ENCODE measurements at regions not wholly inside any gene's neighbourhood (a gene's known extent, or its start where the extent isn't known, plus 50 kb on each side); places are given as distances from the start of the nearest gene placed in this dataset.

DNA sequence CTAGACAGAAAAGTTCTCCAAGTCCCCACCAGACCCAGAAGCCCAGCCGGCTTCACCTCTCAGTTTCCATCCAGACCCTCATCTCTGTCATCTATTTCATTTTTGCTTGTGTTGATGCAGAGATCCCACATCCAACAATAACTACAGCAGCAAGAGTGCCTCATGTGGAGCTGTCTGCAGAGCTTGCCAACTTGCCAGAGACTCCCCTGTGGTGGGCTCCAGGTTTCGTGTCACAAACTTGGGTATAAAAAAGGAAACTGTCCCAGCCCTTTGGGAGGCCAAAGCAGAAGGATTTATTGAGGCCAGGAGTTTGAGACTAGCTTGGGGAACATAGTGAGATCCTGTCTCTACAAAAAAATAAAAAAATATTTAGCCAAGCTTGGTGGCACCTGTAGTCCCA is 182.4 kb upstream of the ATP10A start (continued):
- TF ChIP-seq, protein P1, sequence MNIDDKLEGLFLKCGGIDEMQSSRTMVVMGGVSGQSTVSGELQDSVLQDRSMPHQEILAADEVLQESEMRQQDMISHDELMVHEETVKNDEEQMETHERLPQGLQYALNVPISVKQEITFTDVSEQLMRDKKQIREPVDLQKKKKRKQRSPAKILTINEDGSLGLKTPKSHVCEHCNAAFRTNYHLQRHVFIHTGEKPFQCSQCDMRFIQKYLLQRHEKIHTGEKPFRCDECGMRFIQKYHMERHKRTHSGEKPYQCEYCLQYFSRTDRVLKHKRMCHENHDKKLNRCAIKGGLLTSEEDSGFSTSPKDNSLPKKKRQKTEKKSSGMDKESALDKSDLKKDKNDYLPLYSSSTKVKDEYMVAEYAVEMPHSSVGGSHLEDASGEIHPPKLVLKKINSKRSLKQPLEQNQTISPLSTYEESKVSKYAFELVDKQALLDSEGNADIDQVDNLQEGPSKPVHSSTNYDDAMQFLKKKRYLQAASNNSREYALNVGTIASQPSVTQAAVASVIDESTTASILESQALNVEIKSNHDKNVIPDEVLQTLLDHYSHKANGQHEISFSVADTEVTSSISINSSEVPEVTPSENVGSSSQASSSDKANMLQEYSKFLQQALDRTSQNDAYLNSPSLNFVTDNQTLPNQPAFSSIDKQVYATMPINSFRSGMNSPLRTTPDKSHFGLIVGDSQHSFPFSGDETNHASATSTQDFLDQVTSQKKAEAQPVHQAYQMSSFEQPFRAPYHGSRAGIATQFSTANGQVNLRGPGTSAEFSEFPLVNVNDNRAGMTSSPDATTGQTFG (tag by site-specific recombination; IDR thresholded peaks at IDR 0.05; ENCODE audit: borderline replicate concordance) = no peak
- TF ChIP-seq ZNF114 (tag by site-specific recombination; IDR thresholded peaks at IDR 0.05) (no peak), ZNF341 (tag by site-specific recombination; IDR thresholded peaks at IDR 0.05; ENCODE audit: low read depth) (no peak), WT1 (tag by site-specific recombination; IDR thresholded peaks at IDR 0.05) (no peak), ZNF404 (tag by site-specific recombination; IDR thresholded peaks at IDR 0.05) (no peak), HOXC10 (CRISPR knock-in tag; IDR thresholded peaks at IDR 0.05) (no peak)
- TF ChIP-seq, protein P2, sequence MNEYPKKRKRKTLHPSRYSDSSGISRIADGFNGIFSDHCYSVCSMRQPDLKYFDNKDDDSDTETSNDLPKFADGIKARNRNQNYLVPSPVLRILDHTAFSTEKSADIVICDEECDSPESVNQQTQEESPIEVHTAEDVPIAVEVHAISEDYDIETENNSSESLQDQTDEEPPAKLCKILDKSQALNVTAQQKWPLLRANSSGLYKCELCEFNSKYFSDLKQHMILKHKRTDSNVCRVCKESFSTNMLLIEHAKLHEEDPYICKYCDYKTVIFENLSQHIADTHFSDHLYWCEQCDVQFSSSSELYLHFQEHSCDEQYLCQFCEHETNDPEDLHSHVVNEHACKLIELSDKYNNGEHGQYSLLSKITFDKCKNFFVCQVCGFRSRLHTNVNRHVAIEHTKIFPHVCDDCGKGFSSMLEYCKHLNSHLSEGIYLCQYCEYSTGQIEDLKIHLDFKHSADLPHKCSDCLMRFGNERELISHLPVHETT (tag by site-specific recombination; IDR thresholded peaks at IDR 0.05) = no peak

DNA sequence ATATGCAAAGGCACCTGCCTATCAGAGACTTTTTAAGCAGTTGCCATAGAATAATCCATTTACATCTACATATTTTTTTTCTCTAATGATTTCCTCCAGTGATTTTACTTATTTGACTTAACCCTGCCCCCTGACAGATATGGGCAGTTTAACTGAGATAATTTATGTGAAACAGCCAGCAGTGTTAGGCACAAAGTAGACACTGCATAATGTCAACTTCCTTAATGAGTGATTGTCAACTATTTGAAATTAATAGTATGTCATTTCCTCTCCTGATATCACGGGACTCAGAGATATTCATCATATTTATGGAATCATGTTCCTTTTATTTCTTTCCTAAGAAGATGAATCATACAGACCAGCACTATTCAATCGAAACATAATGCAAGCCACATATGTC is 179.9 kb upstream of the ATP10A start:
- no peak for TF ChIP-seq ZNF2 (tag by site-specific recombination; IDR thresholded peaks at IDR 0.05)
- H3K36me3 ChIP-seq (ENCODE audit: control insufficient read depth in 2 of 2, insufficient read depth in 1 of 2, low read length in 2 of 2) = no peaks in the 10 kb centered on the region
- no peaks in the 10 kb centered on the region for H3K9me3 ChIP-seq (ENCODE audit: control insufficient read depth, insufficient read depth, low read depth, low read length)
- no peak overlapping the region for H3K27ac ChIP-seq (ENCODE audit: extremely low read depth, low read depth, low read length)
- ChIA-PET POLR2A (no interaction called here), CTCF (no interaction called here)
- H3K4me1 ChIP-seq (ENCODE audit: control insufficient read depth, insufficient read depth, low read length) = no peaks in the 10 kb centered on the region
- H3K4me3 ChIP-seq (ENCODE audit: low read depth, low read length) = no peak overlapping the region

DNA sequence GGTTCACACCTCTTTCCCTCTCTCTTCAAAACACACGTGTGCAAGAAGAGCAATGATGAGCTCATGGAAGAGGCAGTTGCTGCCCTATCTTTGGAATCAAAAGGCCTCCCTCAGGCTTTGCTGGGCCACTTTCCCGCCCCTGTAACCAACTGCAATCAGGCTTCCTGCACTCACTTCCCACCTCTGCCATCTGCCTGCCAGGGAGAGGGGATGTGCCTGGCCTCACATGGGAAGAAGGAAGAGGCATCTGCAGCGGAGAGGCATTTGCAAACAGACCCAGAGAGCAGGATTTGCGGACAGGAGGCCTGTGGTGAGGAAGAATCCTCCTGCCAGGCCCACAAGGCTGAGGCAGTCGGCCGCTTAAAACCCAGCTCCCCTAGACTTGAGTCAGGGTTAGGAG is 175.6 kb upstream of the ATP10A start:
- no peak overlapping the region for H3K27ac ChIP-seq (ENCODE audit: extremely low read depth, low read depth, low read length)
- ChIA-PET CTCF (interaction anchor here (0.5 kb wide), 1 partner anchor 50 kb away, joined by 3 read pairs; no protein-coding TSS in a partner anchor), POLR2A (no interaction called here)
- H3K4me3 ChIP-seq (ENCODE audit: low read depth, low read length) = no peak overlapping the region
- H3K4me1 ChIP-seq (ENCODE audit: control insufficient read depth, insufficient read depth, low read length) = no peaks in the 10 kb centered on the region
- no peaks in the 10 kb centered on the region for H3K36me3 ChIP-seq (ENCODE audit: control insufficient read depth in 2 of 2, insufficient read depth in 1 of 2, low read length in 2 of 2)
- TF ChIP-seq KLF16 (tag by site-specific recombination; IDR thresholded peaks at IDR 0.05) = no peak
- TF ChIP-seq ZNF560 (tag by site-specific recombination; IDR thresholded peaks at IDR 0.05; ENCODE audit: borderline replicate concordance) = no peak
- TF ChIP-seq ZBTB8A (tag by site-specific recombination; IDR thresholded peaks at IDR 0.05) = no peak
- TF ChIP-seq SP3 (tag by site-specific recombination; IDR thresholded peaks at IDR 0.05) = no peak
- TF ChIP-seq ZNF48 (tag by site-specific recombination; IDR thresholded peaks at IDR 0.05) = no peak
- TF ChIP-seq ZNF214 (tag by site-specific recombination; IDR thresholded peaks at IDR 0.05; ENCODE audit: borderline replicate concordance) = no peak
- H3K9me3 ChIP-seq (ENCODE audit: control insufficient read depth, insufficient read depth, low read depth, low read length) = no peaks in the 10 kb centered on the region

DNA sequence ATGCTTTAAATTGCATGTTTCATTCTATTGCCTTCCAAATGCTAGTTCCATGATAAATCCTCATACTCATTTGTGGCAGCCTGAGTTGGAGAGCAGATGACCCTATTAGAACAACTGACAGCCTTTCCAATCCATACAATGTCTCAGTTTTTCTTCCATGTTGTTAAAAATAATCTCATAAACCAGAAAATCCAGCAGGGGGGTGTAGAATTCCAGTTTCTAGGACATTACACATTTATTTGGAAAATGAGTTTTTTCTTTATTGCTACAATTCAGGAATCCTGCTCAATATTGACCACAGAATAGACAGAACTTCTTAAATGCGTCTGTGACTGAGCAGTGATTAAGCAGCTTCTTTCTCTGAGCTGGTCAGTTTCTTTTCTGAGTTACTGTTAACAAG is 174.2 kb upstream of the ATP10A start:
- ChIA-PET CTCF (no interaction called here), POLR2A (no interaction called here)
- TF ChIP-seq, protein P3, sequence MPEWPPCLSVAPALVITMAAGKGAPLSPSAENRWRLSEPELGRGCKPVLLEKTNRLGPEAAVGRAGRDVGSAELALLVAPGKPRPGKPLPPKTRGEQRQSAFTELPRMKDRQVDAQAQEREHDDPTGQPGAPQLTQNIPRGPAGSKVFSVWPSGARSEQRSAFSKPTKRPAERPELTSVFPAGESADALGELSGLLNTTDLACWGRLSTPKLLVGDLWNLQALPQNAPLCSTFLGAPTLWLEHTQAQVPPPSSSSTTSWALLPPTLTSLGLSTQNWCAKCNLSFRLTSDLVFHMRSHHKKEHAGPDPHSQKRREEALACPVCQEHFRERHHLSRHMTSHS (tag by site-specific recombination; IDR thresholded peaks at IDR 0.05) = no peak
- TF ChIP-seq HOXC10 (CRISPR knock-in tag; IDR thresholded peaks at IDR 0.05) (no peak), ZNF654 (tag by site-specific recombination; IDR thresholded peaks at IDR 0.05; ENCODE audit: low read depth) (0 out of 2 replicates have a peak, but pooled peaks have one; percentile 2), ZNF433 (tag by site-specific recombination; IDR thresholded peaks at IDR 0.05; ENCODE audit: low read depth) (no peak), ZBTB17 (tag by site-specific recombination; IDR thresholded peaks at IDR 0.05) (no peak), ZNF560 (tag by site-specific recombination; IDR thresholded peaks at IDR 0.05; ENCODE audit: borderline replicate concordance) (no peak)
- no peak overlapping the region for H3K27ac ChIP-seq (ENCODE audit: extremely low read depth, low read depth, low read length)
- H3K4me3 ChIP-seq (ENCODE audit: low read depth, low read length) = no peak overlapping the region
- no peaks in the 10 kb centered on the region for H3K9me3 ChIP-seq (ENCODE audit: control insufficient read depth, insufficient read depth, low read depth, low read length)
- H3K36me3 ChIP-seq (ENCODE audit: control insufficient read depth in 2 of 2, insufficient read depth in 1 of 2, low read length in 2 of 2) = no peaks in the 10 kb centered on the region
- H3K4me1 ChIP-seq (ENCODE audit: control insufficient read depth, insufficient read depth, low read length) = no peaks in the 10 kb centered on the region

All from HEK293 (cell line).